NCI-H1417 (cell line): ENCODE measurements at regions not wholly inside any gene's neighbourhood (a gene's known extent, or its start where the extent isn't known, plus 50 kb on each side); places are given as distances from the start of the nearest gene placed in this dataset.
"Not testable (repeated sequence)": the region's sequence is repeated elsewhere in the genome, so short reads cannot be mapped to it uniquely, and the experiment has no call there.

ENCODE experiments used
- DNase-seq, 3 experiments: peaks; one replicate each; lab custom pipeline; 2025; lab: John Stamatoyannopoulos, UW

- peak in 2 of 3 experiments; percentile 4 to 19 for DNase-seq
These were observed 128.0 kb upstream of the ANO1 start for GRCh38 chr11:69950120-69950519.

- DNase-seq, result no peak
These were observed 127.5 kb upstream of the ANO1 start for GRCh38 chr11:69950621-69951020.

GRCh38 chr11:69951821-69952220 is 126.3 kb upstream of the ANO1 start:
- DNase-seq, result no peak

GRCh38 chr11:69952229-69952975 is 125.7 kb upstream of the ANO1 start:
- DNase-seq, result not testable (repeated sequence)

- no peak for DNase-seq
These were observed 124.8 kb upstream of the ANO1 start for GRCh38 chr11:69953356-69953755.

GRCh38 chr11:69954756-69955155 is 123.4 kb upstream of the ANO1 start:
- DNase-seq, result no peak

- DNase-seq, result no peak
These were observed 121.4 kb upstream of the ANO1 start for GRCh38 chr11:69956669-69957190.

- DNase-seq, result no peak
These were observed 120.3 kb upstream of the ANO1 start for GRCh38 chr11:69957849-69958248.

GRCh38 chr11:69958308-69958707 is 119.8 kb upstream of the ANO1 start:
- no peak for DNase-seq

GRCh38 chr11:69959461-69959860 is 118.7 kb upstream of the ANO1 start:
- DNase-seq, result no peak

- DNase-seq, result no peak
These were observed 116.4 kb upstream of the ANO1 start for GRCh38 chr11:69961738-69962137.

- no peak for DNase-seq
These were observed 116.0 kb upstream of the ANO1 start for GRCh38 chr11:69962152-69962551.

GRCh38 chr11:69963533-69964246 is 114.4 kb upstream of the ANO1 start:
- no peak for DNase-seq

- no peak for DNase-seq
These were observed 113.9 kb upstream of the ANO1 start for GRCh38 chr11:69964247-69964643.

GRCh38 chr11:69965821-69966582 is 112.1 kb upstream of the ANO1 start:
- DNase-seq, result no peak

- no peak for DNase-seq
These were observed 111.6 kb upstream of the ANO1 start for GRCh38 chr11:69966583-69966835.

- no peak for DNase-seq
These were observed 111.1 kb upstream of the ANO1 start for GRCh38 chr11:69966910-69967483.

- DNase-seq, result no peak
These were observed 110.6 kb upstream of the ANO1 start for GRCh38 chr11:69967484-69967883.

GRCh38 chr11:69968396-69969347 is 109.4 kb upstream of the ANO1 start:
- no peak for DNase-seq

GRCh38 chr11:69969890-69970784 is 108.0 kb upstream of the ANO1 start:
- DNase-seq, result no peak
